GM13977 (cell line): ENCODE measurements at regions not wholly inside any gene's neighbourhood (a gene's known extent, or its start where the extent isn't known, plus 50 kb on each side); places are given as distances from the start of the nearest gene placed in this dataset.
"Not testable (repeated sequence)": the region's sequence is repeated elsewhere in the genome, so short reads cannot be mapped to it uniquely, and the experiment has no call there.

Experiments used
- DNase-seq: peaks from one replicate; pipeline ENCODE4 v3.0.0; 2012; ENCODE audit warnings: low spot score
- CTCF ChIP-seq: IDR thresholded peaks from 2 replicates; pipeline ENCODE4 v1.5.1; 2012; ENCODE audit warnings: mild to moderate bottlenecking, control low read depth; ENCODE audit not compliant: insufficient read depth; ENCODE audit errors: extremely low read depth, missing control alignments
- in situ Hi-C: fragments of 300-500 bp; cut with MboI; formaldehyde crosslinking; loops from one replicate; pipeline ENCODE4 v1.12.0; 2022; ENCODE audit warnings: low sequenced_read_pairs, low pct_unique_long_range_greater_than_20kb, mixed read lengths, inconsistent platforms; ENCODE audit not compliant: unreplicated experiment

GRCh38 chr13:34179481-34179880, 361.5 kb downstream of the RFC3 start:
- no peak for DNase-seq
- no peak for TF ChIP-seq CTCF
- in situ Hi-C loops = no loop called here

GRCh38 chr13:34179927-34180326, 362.0 kb downstream of the RFC3 start:
- no peak for DNase-seq
- in situ Hi-C loops = no loop called here
- TF ChIP-seq CTCF = no peak

GRCh38 chr13:34181256-34181655, 363.3 kb downstream of the RFC3 start:
- DNase-seq, in situ Hi-C loops: not testable (repeated sequence)

GRCh38 chr13:34189946-34190345, 372.0 kb downstream of the RFC3 start:
- in situ Hi-C loops = no loop called here
- no peak for DNase-seq
- TF ChIP-seq CTCF = no peak

GRCh38 chr13:34201050-34201913, 383.3 kb downstream of the RFC3 start:
- TF ChIP-seq CTCF = no peak
- no peak for DNase-seq

GRCh38 chr13:34207334-34207733, 389.4 kb downstream of the RFC3 start:
- DNase-seq = no peak
- TF ChIP-seq CTCF = no peak
- in situ Hi-C loops = no loop called here

More at GRCh38 chr13:34201050-34201913, 383.3 kb downstream of the RFC3 start:
- in situ Hi-C loops = no loop called here

- TF ChIP-seq CTCF = no peak
- in situ Hi-C loops = no loop called here
- DNase-seq = no peak
Observed at GRCh38 chr13:34207872-34208271, 389.9 kb downstream of the RFC3 start.
